Ovary (tissue), 3 donors: ENCODE measurements at regions not wholly inside any gene's neighbourhood (a gene's known extent, or its start where the extent isn't known, plus 50 kb on each side); places are given as distances from the start of the nearest gene placed in this dataset.

Source experiments
- EP300 ChIP-seq: sonication (generic); formaldehyde crosslinking; IDR thresholded peaks from one replicate; pipeline ENCODE4 v1.6.1; 2017; ENCODE audit warnings: antibody characterized with exemption
- POLR2A ChIP-seq: fragments of 450-650 bp; IDR thresholded peaks from one replicate; pipeline ENCODE4 v1.6.1; 2017; ENCODE audit warnings: antibody characterized with exemption, mild to moderate bottlenecking, moderate library complexity
- TF ChIP-seq, protein P1 (sequence below), 3 donors: fragments of 450-650 bp in 2 of 3; fragments of 200-600 bp in 1 of 3; IDR thresholded peaks; one replicate each; pipeline versions ENCODE4 v1.5.1 to v1.8.0; 2016 to 2022; ENCODE audit warnings: antibody characterized with exemption in 3 of 3, mild to moderate bottlenecking in 1 of 3
- donor health status: DM: no; HTN: no; CAD: no.

DNA sequence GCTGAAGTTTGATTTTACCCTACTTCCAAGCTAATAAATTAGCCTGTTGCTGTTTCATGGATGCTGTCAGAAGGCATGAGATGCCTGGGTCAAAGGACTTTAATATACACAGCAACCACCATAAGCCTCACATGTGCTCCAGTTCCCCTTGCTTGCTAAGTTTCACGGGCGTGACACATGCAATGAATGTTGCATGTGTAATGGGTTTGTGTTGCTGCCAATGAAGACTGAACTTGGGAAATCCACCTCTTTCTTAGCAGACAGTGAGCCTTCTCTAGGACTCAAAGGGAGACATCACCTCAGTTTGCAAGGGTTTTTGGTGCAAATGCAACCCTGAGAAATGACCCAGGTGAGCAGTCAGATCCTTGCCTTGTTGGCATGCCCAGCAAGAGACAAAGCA, 505.5 kb upstream of the PODXL start:
- TF ChIP-seq POLR2A (no peak), EP300 (no peak)
- TF ChIP-seq, protein P1, sequence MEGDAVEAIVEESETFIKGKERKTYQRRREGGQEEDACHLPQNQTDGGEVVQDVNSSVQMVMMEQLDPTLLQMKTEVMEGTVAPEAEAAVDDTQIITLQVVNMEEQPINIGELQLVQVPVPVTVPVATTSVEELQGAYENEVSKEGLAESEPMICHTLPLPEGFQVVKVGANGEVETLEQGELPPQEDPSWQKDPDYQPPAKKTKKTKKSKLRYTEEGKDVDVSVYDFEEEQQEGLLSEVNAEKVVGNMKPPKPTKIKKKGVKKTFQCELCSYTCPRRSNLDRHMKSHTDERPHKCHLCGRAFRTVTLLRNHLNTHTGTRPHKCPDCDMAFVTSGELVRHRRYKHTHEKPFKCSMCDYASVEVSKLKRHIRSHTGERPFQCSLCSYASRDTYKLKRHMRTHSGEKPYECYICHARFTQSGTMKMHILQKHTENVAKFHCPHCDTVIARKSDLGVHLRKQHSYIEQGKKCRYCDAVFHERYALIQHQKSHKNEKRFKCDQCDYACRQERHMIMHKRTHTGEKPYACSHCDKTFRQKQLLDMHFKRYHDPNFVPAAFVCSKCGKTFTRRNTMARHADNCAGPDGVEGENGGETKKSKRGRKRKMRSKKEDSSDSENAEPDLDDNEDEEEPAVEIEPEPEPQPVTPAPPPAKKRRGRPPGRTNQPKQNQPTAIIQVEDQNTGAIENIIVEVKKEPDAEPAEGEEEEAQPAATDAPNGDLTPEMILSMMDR (IDR thresholded peaks at IDR 0.05) = no peak
